Gastroesophageal sphincter (tissue), 4 donors: ENCODE measurements at regions not wholly inside any gene's neighbourhood (a gene's known extent, or its start where the extent isn't known, plus 50 kb on each side); places are given as distances from the start of the nearest gene placed in this dataset.

Experiments
- ATAC-seq: fragments of 150-250 bp; one replicate; pipeline ENCODE4 v1.9.1; 2016; ENCODE audit warnings: mild to moderate bottlenecking, moderate library complexity
- H3K27ac ChIP-seq, 4 donors: fragments of 200-600 bp; sonication (generic) in 3 of 4; 1 replicate in 3 of 4; 2 replicates in 1 of 4; pipeline ENCODE4 v1.5.1; 2016 to 2019
- H3K27me3 ChIP-seq: fragments of 200-600 bp; sonication (generic); one replicate; pipeline ENCODE4 v1.5.1; 2019
- H3K36me3 ChIP-seq, 2 donors: fragments of 200-600 bp; sonication (generic); one replicate each; pipeline ENCODE4 v1.5.1; 2019; ENCODE audit warnings: control low read depth in 1 of 2
- H3K4me1 ChIP-seq, 3 donors: fragments of 200-600 bp; sonication (generic); 1 replicate in 2 of 3; 2 replicates in 1 of 3; pipeline ENCODE4 v1.5.1; 2016 to 2019; ENCODE audit warnings: control low read depth in 2 of 3
- H3K4me3 ChIP-seq, 2 donors: fragments of 200-600 bp; sonication (generic); one replicate each; pipeline ENCODE4 v1.5.1; 2019; ENCODE audit warnings: mild to moderate bottlenecking in 1 of 2, moderate library complexity in 1 of 2
- H3K9me3 ChIP-seq, 3 donors: fragments of 200-600 bp; sonication (generic); one replicate each; pipeline ENCODE4 v1.5.1; 2017 to 2019; ENCODE audit warnings: control low read depth in 2 of 3
- EP300 ChIP-seq: sonication (generic); formaldehyde crosslinking; IDR thresholded peaks from one replicate; pipeline ENCODE4 v1.6.1; 2017; ENCODE audit warnings: antibody characterized with exemption, mild to moderate bottlenecking
- POLR2A ChIP-seq, 2 donors: fragments of 450-650 bp; IDR thresholded peaks; one replicate each; pipeline ENCODE4 v1.6.1; 2017; ENCODE audit warnings: antibody characterized with exemption in 2 of 2, mild to moderate bottlenecking in 2 of 2, moderate library complexity in 1 of 2
- POLR2AphosphoS5 ChIP-seq: sonication (generic); formaldehyde crosslinking; IDR thresholded peaks from one replicate; pipeline ENCODE4 v1.6.1; 2017; ENCODE audit warnings: antibody characterized with exemption
- WGBS, 2 donors: methylation state at CpG; one replicate each; pipeline ENCODE4 v1.1.5; 2018; ENCODE audit warnings: low coverage in 1 of 2; 5-methylcytosine and 5-hydroxymethylcytosine counted together
- TF ChIP-seq, protein P1 (sequence below), 4 experiments: fragments of 200-600 bp in 2 of 4; fragments of 450-650 bp in 2 of 4; sonication (generic) in 1 of 4; IDR thresholded peaks; one replicate each; pipeline ENCODE4 v1.5.1; 2017 to 2019; ENCODE audit warnings: antibody characterized with exemption in 4 of 4, mild to moderate bottlenecking in 2 of 4, moderate library complexity in 2 of 4

DNA sequence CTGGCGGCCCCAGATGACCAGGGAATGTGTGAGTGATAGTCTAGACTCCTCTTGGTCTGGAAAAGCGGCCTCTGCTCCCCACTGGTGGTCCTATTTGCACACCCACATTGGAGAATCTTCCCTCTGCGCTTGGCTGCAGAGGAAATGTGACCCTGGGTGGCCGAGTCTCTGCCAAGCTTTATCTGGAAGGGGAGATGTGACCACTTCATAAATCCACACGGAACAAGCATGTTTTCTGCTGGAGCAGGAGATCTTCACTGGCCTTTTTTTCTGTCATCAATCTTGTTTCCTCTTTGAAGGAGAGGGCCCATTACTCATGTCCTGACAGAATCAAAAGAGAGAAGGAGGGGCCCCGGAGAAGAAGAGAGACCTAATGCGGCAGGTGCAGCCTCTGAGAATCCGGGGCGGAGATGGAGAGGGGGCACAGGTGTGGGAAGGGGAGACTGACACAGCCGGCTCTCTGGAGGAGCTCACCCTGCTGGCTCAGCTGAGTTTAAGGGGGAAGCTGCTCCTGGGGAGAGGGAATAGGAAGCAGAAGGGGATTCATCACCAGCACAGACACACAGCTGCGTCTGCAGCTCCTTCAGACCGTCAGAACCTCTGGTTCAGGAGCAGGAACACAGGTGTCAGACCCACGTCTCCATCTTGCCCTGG, 116.3 kb downstream of the SOX9 start:
- Histone ChIP-seq H3K27me3 (peaks cover 62% of the 10 kb centered on the region), H3K27ac (no peak overlapping the region), H3K9me3 (no peaks in the 10 kb centered on the region), H3K4me3 (no peak overlapping the region), H3K36me3 (no peaks in the 10 kb centered on the region), H3K4me1 (no peaks in the 10 kb centered on the region)
- no peak for ATAC-seq
- WGBS, 2 donors: 18 to 19% methylated on average over 4 to 10 of the region's 13 CpGs
- TF ChIP-seq, protein P1, sequence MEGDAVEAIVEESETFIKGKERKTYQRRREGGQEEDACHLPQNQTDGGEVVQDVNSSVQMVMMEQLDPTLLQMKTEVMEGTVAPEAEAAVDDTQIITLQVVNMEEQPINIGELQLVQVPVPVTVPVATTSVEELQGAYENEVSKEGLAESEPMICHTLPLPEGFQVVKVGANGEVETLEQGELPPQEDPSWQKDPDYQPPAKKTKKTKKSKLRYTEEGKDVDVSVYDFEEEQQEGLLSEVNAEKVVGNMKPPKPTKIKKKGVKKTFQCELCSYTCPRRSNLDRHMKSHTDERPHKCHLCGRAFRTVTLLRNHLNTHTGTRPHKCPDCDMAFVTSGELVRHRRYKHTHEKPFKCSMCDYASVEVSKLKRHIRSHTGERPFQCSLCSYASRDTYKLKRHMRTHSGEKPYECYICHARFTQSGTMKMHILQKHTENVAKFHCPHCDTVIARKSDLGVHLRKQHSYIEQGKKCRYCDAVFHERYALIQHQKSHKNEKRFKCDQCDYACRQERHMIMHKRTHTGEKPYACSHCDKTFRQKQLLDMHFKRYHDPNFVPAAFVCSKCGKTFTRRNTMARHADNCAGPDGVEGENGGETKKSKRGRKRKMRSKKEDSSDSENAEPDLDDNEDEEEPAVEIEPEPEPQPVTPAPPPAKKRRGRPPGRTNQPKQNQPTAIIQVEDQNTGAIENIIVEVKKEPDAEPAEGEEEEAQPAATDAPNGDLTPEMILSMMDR (IDR thresholded peaks at IDR 0.05): no peak
- TF ChIP-seq EP300 (no peak), POLR2A (IDR thresholded peaks at IDR 0.05) (no peak), POLR2AphosphoS5 (no peak)

DNA sequence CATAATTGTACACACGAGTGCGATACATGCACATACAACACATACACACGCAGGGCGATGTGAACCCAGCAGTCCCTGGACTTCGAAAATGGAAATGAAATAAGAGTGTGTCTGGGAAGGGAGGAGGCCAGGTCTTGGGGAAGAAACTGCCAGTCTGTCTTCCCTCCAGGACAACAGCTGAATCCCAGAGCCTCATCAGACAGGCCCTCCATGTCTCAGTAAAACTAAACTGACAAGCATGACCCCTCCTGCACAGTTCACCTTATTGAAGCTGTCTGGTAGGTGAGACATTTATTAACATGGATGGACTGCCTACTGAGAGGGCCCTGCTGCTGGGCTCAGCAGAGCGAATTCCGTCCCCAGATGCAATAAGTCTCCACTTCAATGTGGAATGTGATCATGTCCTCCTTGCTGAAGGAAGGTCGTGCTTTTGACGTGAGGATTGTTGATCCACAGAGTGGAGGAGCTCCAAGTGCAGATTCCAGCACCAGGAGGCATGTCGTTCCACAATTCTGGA, 117.4 kb downstream of the SOX9 start:
- ATAC-seq: no peak
- Histone ChIP-seq H3K27ac (no peak overlapping the region), H3K9me3 (peaks cover 0 to 1% (median 0%) of the 10 kb centered on the region in 3 donors), H3K4me1 (no peaks in the 10 kb centered on the region), H3K4me3 (no peak overlapping the region), H3K36me3 (no peaks in the 10 kb centered on the region), H3K27me3 (peaks cover 52% of the 10 kb centered on the region)
- 57 to 69% methylated on average over 5 to 9 of the region's 10 CpGs for whole genome bisulfite sequencing, 2 donors
- TF ChIP-seq EP300 (no peak), POLR2A (IDR thresholded peaks at IDR 0.05) (no peak), POLR2AphosphoS5 (no peak)
- TF ChIP-seq, protein P1 (IDR thresholded peaks at IDR 0.05): no peak

DNA sequence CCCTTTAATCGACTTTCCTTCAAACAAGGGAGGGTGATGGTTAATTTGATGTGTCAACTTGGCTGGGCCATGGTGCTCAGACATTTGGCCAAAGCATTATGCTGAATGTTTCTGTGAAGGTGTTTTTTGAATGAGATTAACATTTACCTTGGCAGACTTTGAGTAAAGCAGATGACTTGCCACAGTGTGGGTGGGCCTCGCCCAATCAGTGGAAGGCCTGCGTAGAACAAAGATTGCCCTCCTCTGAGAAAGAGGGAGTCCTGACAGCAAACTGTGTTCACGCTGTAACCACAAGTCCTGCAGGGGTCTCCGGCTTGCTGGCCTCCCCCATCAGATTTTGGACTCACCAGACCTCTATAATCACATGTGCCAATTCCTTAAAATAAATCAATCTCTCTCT, 118.7 kb downstream of the SOX9 start:
- TF ChIP-seq POLR2A (IDR thresholded peaks at IDR 0.05): no peak
- TF ChIP-seq, protein P1 (IDR thresholded peaks at IDR 0.05): no peak
- no peak for TF ChIP-seq POLR2AphosphoS5
- TF ChIP-seq EP300: no peak
- no peak for ATAC-seq
- Histone ChIP-seq H3K4me1 (no peaks in the 10 kb centered on the region), H3K27ac (no peak overlapping the region), H3K36me3 (no peaks in the 10 kb centered on the region), H3K27me3 (peaks cover 38% of the 10 kb centered on the region), H3K4me3 (no peak overlapping the region), H3K9me3 (peaks cover 0 to 14% (median 0%) of the 10 kb centered on the region in 3 donors)
- 93 to 96% methylated on average over 3 to 4 of the region's 5 CpGs for whole genome bisulfite sequencing, 2 donors

DNA sequence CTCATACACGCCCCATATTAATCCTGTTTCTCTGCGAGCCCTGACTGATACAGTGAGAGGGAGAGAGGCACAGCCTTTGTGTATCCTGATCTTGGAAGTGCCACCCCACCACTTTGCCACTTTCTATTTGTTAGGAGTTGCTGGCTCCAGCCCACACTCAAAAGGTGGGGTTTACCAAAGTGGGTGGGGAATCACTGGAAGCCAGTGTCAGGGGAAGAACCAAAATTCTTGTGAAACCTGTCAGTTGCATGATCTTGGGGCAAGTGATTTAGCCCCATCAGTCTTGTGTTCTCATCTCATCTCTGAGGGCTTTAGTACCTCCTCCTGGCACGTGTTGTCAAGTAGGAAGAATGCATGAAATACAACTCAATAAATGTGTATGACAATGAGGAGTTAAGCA, 119.5 kb downstream of the SOX9 start:
- ATAC-seq: no peak
- peaks cover 0 to 21% (median 0%) of the 10 kb centered on the region in 3 donors for H3K9me3 ChIP-seq
- no peak overlapping the region for H3K27ac ChIP-seq
- no peak overlapping the region for H3K4me3 ChIP-seq
- H3K36me3 ChIP-seq: no peaks in the 10 kb centered on the region
- no peaks in the 10 kb centered on the region for H3K4me1 ChIP-seq
- H3K27me3 ChIP-seq: peaks cover 32% of the 10 kb centered on the region
- TF ChIP-seq, protein P1 (IDR thresholded peaks at IDR 0.05): no peak
- no peak for TF ChIP-seq POLR2AphosphoS5
- no peak for TF ChIP-seq POLR2A (IDR thresholded peaks at IDR 0.05)
- no peak for TF ChIP-seq EP300
- WGBS, 2 donors: 40 to 65% methylated on average over 1 to 3 of the region's 3 CpGs

DNA sequence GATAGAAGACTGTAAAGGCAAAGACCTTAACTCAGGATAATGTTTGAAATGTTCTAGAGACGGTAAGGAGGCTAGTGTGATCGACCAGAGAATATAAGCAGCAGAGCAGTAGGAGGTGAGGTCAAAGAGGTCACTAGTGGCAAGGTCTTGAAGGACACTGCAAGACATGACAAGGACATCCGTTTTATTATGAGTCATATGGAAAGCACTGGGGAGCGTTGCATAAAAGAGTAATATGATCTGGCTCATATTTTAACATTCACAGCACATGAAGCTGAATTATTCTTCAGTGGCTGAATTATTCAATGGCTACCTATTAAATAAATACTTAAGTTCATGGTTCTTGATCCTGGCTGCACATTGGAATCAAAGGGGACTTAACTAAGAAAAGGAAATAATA, 123.7 kb downstream of the SOX9 start:
- no peaks in the 10 kb centered on the region for H3K27me3 ChIP-seq
- no peak for ATAC-seq
- 76 to 84% methylated on average over 3 to 4 of the region's 4 CpGs for WGBS, 2 donors
- peaks cover 0 to 27% (median 0%) of the 10 kb centered on the region in 3 donors for H3K9me3 ChIP-seq
- H3K36me3 ChIP-seq: no peaks in the 10 kb centered on the region
- H3K4me3 ChIP-seq: no peak overlapping the region
- TF ChIP-seq POLR2AphosphoS5: no peak
- H3K27ac ChIP-seq: no peak overlapping the region
- no peaks in the 10 kb centered on the region for H3K4me1 ChIP-seq
